ENCODE measurements at regions not wholly inside any gene's neighbourhood (a gene's known extent, or its start where the extent isn't known, plus 50 kb on each side); places are given as distances from the start of the nearest gene placed in this dataset.

DNA sequence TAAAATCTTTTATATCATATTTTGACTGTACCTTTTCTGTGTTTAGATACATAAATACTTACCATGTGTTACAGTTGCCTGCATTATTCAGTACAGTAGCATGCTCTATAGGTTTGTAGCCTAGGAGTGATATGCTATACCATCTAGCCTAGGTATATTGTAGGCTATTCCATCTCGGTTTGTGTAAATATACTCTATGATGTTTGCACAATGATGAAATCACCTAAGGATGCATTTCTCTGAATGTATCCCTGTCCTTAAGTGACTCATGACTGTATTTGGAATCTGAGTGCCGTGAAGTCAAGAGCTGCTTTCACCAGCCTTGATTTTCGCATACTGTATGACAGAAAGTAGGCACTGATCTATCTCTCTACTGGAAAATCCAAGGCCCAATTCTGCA, 129.9 kb downstream of the UTRN start (continued):
- TF ChIP-seq ZBTB40 (IDR thresholded peaks at IDR 0.05) = no peak
- TF ChIP-seq ZBTB40 (CRISPR knock-in tag; IDR thresholded peaks at IDR 0.05) = no peak
- no peak for TF ChIP-seq SRSF9 (IDR thresholded peaks at IDR 0.05; ENCODE audit: borderline replicate concordance, insufficient read depth, low read depth, low read length, poor library complexity, severe bottlenecking)
- peak; percentile 99 for TF ChIP-seq GATAD2A (CRISPR knock-in tag; IDR thresholded peaks at IDR 0.05)
- no peak for TF ChIP-seq ZNF484 (CRISPR knock-in tag; IDR thresholded peaks at IDR 0.05; ENCODE audit: borderline replicate concordance, low read depth)
- TF ChIP-seq BCL6 (CRISPR knock-in tag; IDR thresholded peaks at IDR 0.05) = peak; percentile 92
- TF ChIP-seq ZNF263 (CRISPR knock-in tag; IDR thresholded peaks at IDR 0.05) = no peak
- no peak for TF ChIP-seq ZNF660 (CRISPR knock-in tag; IDR thresholded peaks at IDR 0.05; ENCODE audit: borderline replicate concordance, low read depth)
- no peak for TF ChIP-seq LCORL (IDR thresholded peaks at IDR 0.05)
- peak; percentile 63; the same call in 1 of the 2 replicates for TF ChIP-seq LCORL (CRISPR knock-in tag; IDR thresholded peaks at IDR 0.05)
- no peak for TF ChIP-seq SCMH1 (CRISPR knock-in tag; IDR thresholded peaks at IDR 0.05; ENCODE audit: borderline replicate concordance)
- peak; percentile 40; the same call in 1 of the 2 replicates for TF ChIP-seq JUNB (CRISPR knock-in tag; IDR thresholded peaks at IDR 0.05; ENCODE audit: borderline replicate concordance)
- TF ChIP-seq GLI4 (CRISPR knock-in tag; IDR thresholded peaks at IDR 0.05; ENCODE audit: borderline replicate concordance) = no peak
- no peak for TF ChIP-seq ISX (CRISPR knock-in tag; conservative IDR thresholded peaks at IDR 0.05)
- peak; percentile 91 for TF ChIP-seq TEAD3 (CRISPR knock-in tag; optimal IDR thresholded peaks at IDR 0.05; ENCODE audit: borderline replicate concordance)
- TF ChIP-seq FOSL2 (CRISPR knock-in tag; IDR thresholded peaks at IDR 0.05) = peak; percentile 93
- peak; percentile 26; the same call in 1 of the 2 replicates for TF ChIP-seq KMT2A (CRISPR knock-in tag; IDR thresholded peaks at IDR 0.05)
- TF ChIP-seq CBX2 (IDR thresholded peaks at IDR 0.05; ENCODE audit: low read depth, low read length) = no peak
- TF ChIP-seq CBX2 (CRISPR knock-in tag; IDR thresholded peaks at IDR 0.05; ENCODE audit: low read depth) = no peak
- no peak for TF ChIP-seq AKAP8 (CRISPR knock-in tag; IDR thresholded peaks at IDR 0.05)
- no peak for TF ChIP-seq EHMT2 (IDR thresholded peaks at IDR 0.05; ENCODE audit: borderline replicate concordance, low read depth, low read length)

Data from HepG2 (cell line).